ENCODE measurements at regions not wholly inside any gene's neighbourhood (a gene's known extent, or its start where the extent isn't known, plus 50 kb on each side); places are given as distances from the start of the nearest gene placed in this dataset.
A peak's percentile ranks its signal among the peaks of the same experiment; 100 is the strongest.

GRCh38 chr6:236519-236918 is 55.8 kb upstream of the DUSP22 start:
- Histone ChIP-seq H3K27me3 (ENCODE audit: control insufficient read depth in 4 of 4, insufficient read depth in 4 of 4, low read length in 3 of 4) (no peaks in the 10 kb centered on the region), H3K36me3 (ENCODE audit: control insufficient read depth in 4 of 4, insufficient read depth in 3 of 4, low read depth in 1 of 4, low read length in 3 of 4) (no peaks in the 10 kb centered on the region), H3K27ac (ENCODE audit: low read depth in 1 of 2, low read length in 2 of 2) (peak overlapping the region in 1 of 2 donors; percentile 4), H3K9ac (ENCODE audit: low read depth in 1 of 2, low read length in 2 of 2) (no peak overlapping the region), H3K9me3 (ENCODE audit: control insufficient read depth in 4 of 4, low read length in 3 of 4) (peaks cover 0 to 2% (median 0%) of the 10 kb centered on the region in 4 donors), H3K4me3 (ENCODE audit: low read depth in 1 of 3, low read length in 3 of 3) (no peak overlapping the region), H3K4me1 (ENCODE audit: control insufficient read depth in 4 of 4, insufficient read depth in 4 of 4, low read length in 3 of 4) (peaks cover 0 to 8% (median 4%) of the 10 kb centered on the region in 4 donors)
- no peak for DNase-seq (ENCODE audit: low spot score)
- TF ChIP-seq GABPA (IDR thresholded peaks at IDR 0.05 in 1 of 2, conservative IDR thresholded peaks at IDR 0.05 in 1 of 2) (no peak), RAD21 (IDR thresholded peaks at IDR 0.05) (no peak), FOXA2 (IDR thresholded peaks at IDR 0.05) (no peak), EGR1 (IDR thresholded peaks at IDR 0.05; ENCODE audit: low read depth in 2 of 2) (no peak)
- 89% methylated on average over 6 of the region's 6 CpGs for WGBS

- peaks cover 0 to 8% (median 0%) of the 10 kb centered on the region in 4 donors for H3K9me3 ChIP-seq (ENCODE audit: control insufficient read depth in 4 of 4, low read length in 3 of 4)
- H3K27me3 ChIP-seq (ENCODE audit: control insufficient read depth in 4 of 4, insufficient read depth in 4 of 4, low read length in 3 of 4), result no peaks in the 10 kb centered on the region
- H3K27ac ChIP-seq (ENCODE audit: low read depth in 1 of 2, low read length in 2 of 2), result no peak overlapping the region
- 77% methylated on average over 3 of the region's 3 CpGs for WGBS
- no peaks in the 10 kb centered on the region for H3K36me3 ChIP-seq (ENCODE audit: control insufficient read depth in 4 of 4, insufficient read depth in 3 of 4, low read depth in 1 of 4, low read length in 3 of 4)
- DNase-seq (ENCODE audit: low spot score), result no peak
- TF ChIP-seq GABPA (IDR thresholded peaks at IDR 0.05 in 1 of 2, conservative IDR thresholded peaks at IDR 0.05 in 1 of 2) (no peak), RAD21 (IDR thresholded peaks at IDR 0.05) (no peak), FOXA2 (IDR thresholded peaks at IDR 0.05) (no peak), HNF4G (IDR thresholded peaks at IDR 0.05) (no peak), NR2F2 (IDR thresholded peaks at IDR 0.05) (no peak), REST (IDR thresholded peaks at IDR 0.05) (no peak), JUND (IDR thresholded peaks at IDR 0.05) (no peak), FOXA1 (IDR thresholded peaks at IDR 0.05) (no peak), SP1 (IDR thresholded peaks at IDR 0.05) (no peak), RXRA (IDR thresholded peaks at IDR 0.05) (no peak)
- H3K9ac ChIP-seq (ENCODE audit: low read depth in 1 of 2, low read length in 2 of 2), result no peak overlapping the region
- H3K4me3 ChIP-seq (ENCODE audit: low read depth in 1 of 3, low read length in 3 of 3), result no peak overlapping the region
- peaks cover 0 to 8% (median 4%) of the 10 kb centered on the region in 4 donors for H3K4me1 ChIP-seq (ENCODE audit: control insufficient read depth in 4 of 4, insufficient read depth in 4 of 4, low read length in 3 of 4)
Measured at GRCh38 chr6:240151-240550, 52.1 kb upstream of the DUSP22 start.

GRCh38 chr6:241336-241865 is 50.9 kb upstream of the DUSP22 start:
- H3K36me3 ChIP-seq (ENCODE audit: control insufficient read depth in 4 of 4, insufficient read depth in 3 of 4, low read depth in 1 of 4, low read length in 3 of 4), result no peaks in the 10 kb centered on the region
- H3K9ac ChIP-seq (ENCODE audit: low read depth in 1 of 2, low read length in 2 of 2), result no peak overlapping the region
- WGBS, result 59% methylated on average over 5 of the region's 5 CpGs
- no peak for DNase-seq (ENCODE audit: low spot score)
- H3K4me3 ChIP-seq (ENCODE audit: low read depth in 1 of 3, low read length in 3 of 3), result no peak overlapping the region
- no peak overlapping the region for H3K27ac ChIP-seq (ENCODE audit: low read depth in 1 of 2, low read length in 2 of 2)
- no peak for TF ChIP-seq GABPA (IDR thresholded peaks at IDR 0.05 in 1 of 2, conservative IDR thresholded peaks at IDR 0.05 in 1 of 2)
- TF ChIP-seq RXRA (IDR thresholded peaks at IDR 0.05), result no peak
- no peak for TF ChIP-seq YY1 (IDR thresholded peaks at IDR 0.05)
- peaks cover 0 to 8% (median 0%) of the 10 kb centered on the region in 4 donors for H3K9me3 ChIP-seq (ENCODE audit: control insufficient read depth in 4 of 4, low read length in 3 of 4)
- H3K4me1 ChIP-seq (ENCODE audit: control insufficient read depth in 4 of 4, insufficient read depth in 4 of 4, low read length in 3 of 4), result no peaks in the 10 kb centered on the region
- no peaks in the 10 kb centered on the region for H3K27me3 ChIP-seq (ENCODE audit: control insufficient read depth in 4 of 4, insufficient read depth in 4 of 4, low read length in 3 of 4)

All from liver (tissue), 7 donors.